Osteocyte (in vitro differentiated cells): ENCODE measurements at regions not wholly inside any gene's neighbourhood (a gene's known extent, or its start where the extent isn't known, plus 50 kb on each side); places are given as distances from the start of the nearest gene placed in this dataset.
"Not testable (repeated sequence)": the region's sequence is repeated elsewhere in the genome, so short reads cannot be mapped to it uniquely, and the experiment has no call there.

Source experiments
- DNase-seq: peaks from one replicate; pipeline ENCODE4 v3.0.0; 2021; ENCODE audit warnings: mixed read lengths; ENCODE audit not compliant: unreplicated experiment; ENCODE audit errors: extremely low spot score
- H3K27ac Mint-ChIP-seq: one replicate; pipeline ENCODE4 v1.8.0; 2021; ENCODE audit warnings: mild to moderate bottlenecking, mixed read lengths; ENCODE audit not compliant: unreplicated experiment
- H3K27me3 Mint-ChIP-seq: one replicate; pipeline ENCODE4 v1.8.0; 2021; ENCODE audit warnings: mixed read lengths; ENCODE audit not compliant: unreplicated experiment
- H3K36me3 Mint-ChIP-seq: one replicate; pipeline ENCODE4 v1.8.0; 2021; ENCODE audit warnings: mixed read lengths; ENCODE audit not compliant: unreplicated experiment
- H3K4me1 Mint-ChIP-seq: one replicate; pipeline ENCODE4 v1.8.0; 2021; ENCODE audit warnings: mixed read lengths; ENCODE audit not compliant: unreplicated experiment
- H3K4me3 Mint-ChIP-seq: one replicate; pipeline ENCODE4 v1.8.0; 2021; ENCODE audit warnings: mild to moderate bottlenecking, moderate library complexity, mixed read lengths; ENCODE audit not compliant: unreplicated experiment
- H3K9me3 Mint-ChIP-seq: one replicate; pipeline ENCODE4 v1.8.0; 2021; ENCODE audit warnings: mixed read lengths; ENCODE audit not compliant: unreplicated experiment
- TF ChIP-seq, protein P1 (sequence below): fragments of 200-600 bp; sonication (generic); IDR thresholded peaks from 2 replicates; pipeline ENCODE4 v1.5.0; 2021; ENCODE audit warnings: antibody characterized with exemption, mild to moderate bottlenecking, moderate library complexity

DNA sequence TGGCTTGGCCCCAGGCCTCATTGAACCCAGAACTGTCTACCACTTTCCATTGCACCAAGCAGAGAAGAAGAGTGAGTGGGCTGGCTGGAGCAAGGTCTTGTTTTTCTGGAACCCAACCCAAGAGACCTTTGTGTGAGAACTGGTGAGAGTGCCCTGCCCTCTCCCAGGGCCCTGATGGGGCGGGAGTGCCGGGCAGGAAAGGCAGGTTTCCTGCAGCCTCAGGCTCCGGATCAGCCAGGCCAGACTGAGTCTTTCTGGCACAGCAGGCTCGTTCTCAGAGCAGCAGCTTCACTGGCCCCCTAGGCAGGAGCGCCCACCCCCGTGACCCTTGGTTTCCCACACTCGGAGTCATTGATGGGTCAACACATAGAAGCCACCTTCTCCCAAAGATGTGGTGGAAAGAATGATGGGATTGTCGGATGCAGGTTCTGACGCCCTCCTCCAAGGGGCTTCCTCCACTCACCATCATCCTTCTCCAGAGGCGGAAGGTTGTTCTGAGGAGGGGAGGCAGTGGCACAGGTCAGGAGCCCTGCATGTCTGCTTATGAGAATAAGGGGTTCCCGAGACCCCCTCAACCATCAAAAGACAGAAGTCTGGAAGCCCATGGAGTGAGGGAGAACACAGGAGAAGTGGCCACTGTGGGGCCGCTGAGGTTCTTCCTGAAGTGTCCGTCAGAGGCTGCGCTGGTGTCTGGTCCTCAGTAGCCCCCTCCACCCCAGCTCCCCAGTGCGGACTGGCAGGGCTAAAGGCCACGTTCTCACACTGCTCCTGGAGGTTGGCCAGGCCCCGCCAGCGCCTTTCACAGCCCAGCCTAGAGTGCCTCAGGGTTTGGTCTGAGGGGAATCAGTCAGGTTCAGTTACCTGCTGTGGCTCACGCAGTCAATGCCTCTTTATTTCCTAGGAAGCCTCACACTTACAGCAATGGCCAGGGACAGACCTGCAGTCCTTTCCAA, 62.8 kb upstream of the LAPTM4A start:
- H3K36me3 Mint-ChIP-seq, result no peaks in the 10 kb centered on the region
- H3K27me3 Mint-ChIP-seq, result no peaks in the 10 kb centered on the region
- DNase-seq, result no peak
- H3K4me1 Mint-ChIP-seq, result peaks cover 14% of the 10 kb centered on the region
- no peak overlapping the region for H3K4me3 Mint-ChIP-seq
- TF ChIP-seq, protein P1, sequence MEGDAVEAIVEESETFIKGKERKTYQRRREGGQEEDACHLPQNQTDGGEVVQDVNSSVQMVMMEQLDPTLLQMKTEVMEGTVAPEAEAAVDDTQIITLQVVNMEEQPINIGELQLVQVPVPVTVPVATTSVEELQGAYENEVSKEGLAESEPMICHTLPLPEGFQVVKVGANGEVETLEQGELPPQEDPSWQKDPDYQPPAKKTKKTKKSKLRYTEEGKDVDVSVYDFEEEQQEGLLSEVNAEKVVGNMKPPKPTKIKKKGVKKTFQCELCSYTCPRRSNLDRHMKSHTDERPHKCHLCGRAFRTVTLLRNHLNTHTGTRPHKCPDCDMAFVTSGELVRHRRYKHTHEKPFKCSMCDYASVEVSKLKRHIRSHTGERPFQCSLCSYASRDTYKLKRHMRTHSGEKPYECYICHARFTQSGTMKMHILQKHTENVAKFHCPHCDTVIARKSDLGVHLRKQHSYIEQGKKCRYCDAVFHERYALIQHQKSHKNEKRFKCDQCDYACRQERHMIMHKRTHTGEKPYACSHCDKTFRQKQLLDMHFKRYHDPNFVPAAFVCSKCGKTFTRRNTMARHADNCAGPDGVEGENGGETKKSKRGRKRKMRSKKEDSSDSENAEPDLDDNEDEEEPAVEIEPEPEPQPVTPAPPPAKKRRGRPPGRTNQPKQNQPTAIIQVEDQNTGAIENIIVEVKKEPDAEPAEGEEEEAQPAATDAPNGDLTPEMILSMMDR, result no peak
- no peak overlapping the region for H3K27ac Mint-ChIP-seq
- H3K9me3 Mint-ChIP-seq, result no peaks in the 10 kb centered on the region

DNA sequence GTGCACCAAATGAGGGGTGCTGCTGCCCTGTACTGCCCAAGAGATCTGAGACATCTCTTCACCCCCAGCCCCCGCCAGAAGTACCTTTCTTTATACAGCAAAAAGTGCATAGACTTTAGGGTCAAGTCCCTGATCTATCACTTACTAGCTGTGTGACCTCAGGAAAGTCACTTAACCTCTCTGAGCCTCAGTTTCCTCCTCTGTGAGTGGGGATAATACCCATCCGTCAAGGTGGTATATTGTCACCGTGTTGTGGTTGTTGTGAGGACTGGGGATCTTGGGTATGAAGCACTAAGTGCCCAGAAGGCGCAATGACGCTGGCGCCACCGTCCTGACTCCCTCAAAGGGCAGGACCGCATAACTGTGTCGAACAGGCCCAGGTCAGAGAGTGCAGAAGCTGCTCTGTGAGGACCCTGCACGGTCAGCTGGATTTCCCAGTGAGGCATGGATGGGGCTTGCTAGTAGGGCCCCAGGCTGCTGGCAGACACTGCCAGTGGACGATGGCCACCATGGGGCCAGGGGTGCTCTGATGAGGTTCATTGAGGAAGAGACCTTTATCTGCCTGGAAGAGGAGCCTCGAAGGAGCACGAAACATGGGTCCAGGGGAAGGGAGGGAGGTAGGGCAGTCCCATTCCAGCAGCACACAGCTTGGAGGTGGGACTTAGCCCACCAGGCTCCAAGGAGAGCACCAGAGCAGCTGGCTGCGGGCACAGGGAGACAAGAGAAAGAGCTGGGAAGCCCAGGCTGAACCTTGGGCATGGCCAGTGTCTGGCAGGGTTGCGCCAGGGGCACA, 61.8 kb upstream of the LAPTM4A start:
- peaks cover 14% of the 10 kb centered on the region for H3K4me1 Mint-ChIP-seq
- H3K9me3 Mint-ChIP-seq, result no peaks in the 10 kb centered on the region
- H3K27me3 Mint-ChIP-seq, result no peaks in the 10 kb centered on the region
- no peak overlapping the region for H3K4me3 Mint-ChIP-seq
- no peak for DNase-seq
- no peak overlapping the region for H3K27ac Mint-ChIP-seq
- H3K36me3 Mint-ChIP-seq, result no peaks in the 10 kb centered on the region
- TF ChIP-seq, protein P1, result no peak

DNA sequence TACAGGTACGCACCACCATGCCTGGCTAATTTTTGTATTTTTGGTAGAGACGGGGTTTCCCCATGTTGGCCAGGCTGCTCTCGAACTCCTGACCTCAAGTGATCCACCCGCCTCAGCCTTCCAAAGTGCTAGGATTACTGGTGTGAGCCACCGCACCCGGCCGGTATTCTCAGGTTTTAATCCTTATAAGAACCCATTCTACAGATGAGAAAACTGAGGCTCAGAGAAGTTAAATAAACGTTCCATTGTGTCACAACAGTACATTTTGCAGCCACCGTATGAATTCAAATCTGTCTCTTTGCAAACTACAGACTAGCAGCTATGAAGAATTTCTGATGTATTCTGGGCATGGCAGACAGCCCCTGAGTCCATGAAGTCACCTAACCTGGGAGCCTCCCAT, 60.9 kb upstream of the LAPTM4A start:
- not testable (repeated sequence) for DNase-seq, H3K4me3 Mint-ChIP-seq, H3K36me3 Mint-ChIP-seq, H3K9me3 Mint-ChIP-seq, H3K27ac Mint-ChIP-seq, H3K27me3 Mint-ChIP-seq
- peaks cover 14% of the 10 kb centered on the region for H3K4me1 Mint-ChIP-seq

DNA sequence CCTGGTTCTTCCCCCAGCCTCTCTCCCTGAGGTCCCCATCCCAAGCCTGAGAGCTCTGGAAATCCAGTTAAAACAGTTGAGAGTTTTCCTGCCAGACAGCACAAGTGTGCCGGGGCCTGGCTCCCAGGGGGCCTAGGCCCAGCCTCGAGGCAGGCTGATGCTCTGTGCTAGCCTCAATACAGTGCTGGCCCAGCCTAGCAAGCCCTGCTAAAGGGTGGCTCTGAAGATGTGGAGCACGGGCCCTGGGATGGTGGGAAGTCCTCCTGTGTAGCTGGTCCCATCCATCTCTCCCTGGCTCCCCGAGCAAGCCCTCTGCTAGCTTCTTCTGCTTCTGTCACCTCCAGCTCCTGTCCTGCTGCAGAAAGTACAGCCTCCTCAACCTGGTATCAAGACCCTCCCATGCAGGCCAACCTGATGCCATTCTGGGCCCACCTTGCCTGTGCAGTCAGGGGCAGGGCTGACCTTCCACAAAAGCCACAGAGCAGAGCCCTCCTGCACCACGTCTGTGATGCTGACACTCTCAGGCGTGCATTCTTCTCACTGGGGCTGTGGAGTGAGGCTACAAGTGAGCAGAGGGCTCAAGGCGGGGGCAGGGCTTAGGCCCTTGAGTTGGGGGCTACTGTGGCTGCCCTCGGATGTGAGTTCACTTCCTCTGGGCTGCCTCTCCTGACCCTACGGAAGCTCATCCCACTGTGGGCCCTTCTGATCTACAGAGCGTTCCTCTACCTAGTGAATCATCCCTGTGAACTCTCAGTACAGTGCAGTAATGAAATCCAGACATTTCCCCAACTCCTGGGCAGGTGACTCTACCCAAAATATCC, 60.1 kb upstream of the LAPTM4A start:
- no peak for DNase-seq
- Mint-ChIP-seq H3K4me3 (no peak overlapping the region), H3K9me3 (no peaks in the 10 kb centered on the region), H3K4me1 (peaks cover 16% of the 10 kb centered on the region), H3K27me3 (no peaks in the 10 kb centered on the region), H3K36me3 (no peaks in the 10 kb centered on the region), H3K27ac (peak overlapping the region; percentile 52)
- TF ChIP-seq, protein P1, result no peak

DNA sequence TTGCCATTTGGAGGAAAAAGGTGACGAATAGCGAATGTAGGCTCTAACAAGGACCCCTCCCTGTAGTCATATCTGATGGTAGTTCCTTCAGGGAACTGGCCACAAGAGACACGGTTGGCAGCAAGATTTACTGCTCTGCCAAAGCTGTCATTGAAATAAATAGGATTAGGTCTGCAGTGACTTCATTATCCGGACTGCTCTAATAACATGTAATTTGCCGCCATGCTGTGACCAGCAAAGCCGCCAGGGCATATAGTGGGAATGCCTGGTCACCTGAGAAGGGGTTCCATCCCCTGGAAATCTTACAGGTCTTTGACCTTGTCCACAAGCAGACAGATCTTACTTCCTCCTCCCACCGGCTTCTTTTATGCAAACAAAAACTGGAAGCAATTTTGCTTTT, 59.4 kb upstream of the LAPTM4A start:
- TF ChIP-seq, protein P1, result no peak
- Mint-ChIP-seq H3K27me3 (no peaks in the 10 kb centered on the region), H3K4me1 (peaks cover 16% of the 10 kb centered on the region), H3K36me3 (no peaks in the 10 kb centered on the region), H3K4me3 (no peak overlapping the region), H3K9me3 (no peaks in the 10 kb centered on the region), H3K27ac (peak overlapping the region; percentile 52)
- DNase-seq, result no peak
